ENCODE measurements at regions not wholly inside any gene's neighbourhood (a gene's known extent, or its start where the extent isn't known, plus 50 kb on each side); places are given as distances from the start of the nearest gene placed in this dataset.
"Not testable (repeated sequence)": the region's sequence is repeated elsewhere in the genome, so short reads cannot be mapped to it uniquely, and the experiment has no call there.

DNA sequence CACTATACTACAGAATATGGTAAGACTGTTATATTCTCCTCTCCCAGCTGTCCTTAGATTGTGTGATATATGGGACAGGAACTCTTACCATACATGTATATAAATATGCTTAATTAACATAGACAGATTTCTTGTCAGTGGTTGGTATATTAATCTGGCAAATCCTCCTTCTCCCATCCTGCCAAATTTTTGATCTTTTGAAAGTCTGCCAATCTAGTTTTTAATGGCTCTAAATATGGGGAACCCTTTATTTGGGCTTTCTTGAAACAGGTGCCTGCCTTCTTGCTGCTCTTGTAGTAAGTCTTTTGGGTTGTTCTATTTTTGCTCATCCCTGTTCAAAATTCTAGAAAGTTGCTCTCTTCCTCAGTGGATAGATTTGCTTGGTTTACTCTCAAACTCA lies 63.5 kb downstream of the SPATA31D1 start:
- FAIRE-seq, result no peak

DNA sequence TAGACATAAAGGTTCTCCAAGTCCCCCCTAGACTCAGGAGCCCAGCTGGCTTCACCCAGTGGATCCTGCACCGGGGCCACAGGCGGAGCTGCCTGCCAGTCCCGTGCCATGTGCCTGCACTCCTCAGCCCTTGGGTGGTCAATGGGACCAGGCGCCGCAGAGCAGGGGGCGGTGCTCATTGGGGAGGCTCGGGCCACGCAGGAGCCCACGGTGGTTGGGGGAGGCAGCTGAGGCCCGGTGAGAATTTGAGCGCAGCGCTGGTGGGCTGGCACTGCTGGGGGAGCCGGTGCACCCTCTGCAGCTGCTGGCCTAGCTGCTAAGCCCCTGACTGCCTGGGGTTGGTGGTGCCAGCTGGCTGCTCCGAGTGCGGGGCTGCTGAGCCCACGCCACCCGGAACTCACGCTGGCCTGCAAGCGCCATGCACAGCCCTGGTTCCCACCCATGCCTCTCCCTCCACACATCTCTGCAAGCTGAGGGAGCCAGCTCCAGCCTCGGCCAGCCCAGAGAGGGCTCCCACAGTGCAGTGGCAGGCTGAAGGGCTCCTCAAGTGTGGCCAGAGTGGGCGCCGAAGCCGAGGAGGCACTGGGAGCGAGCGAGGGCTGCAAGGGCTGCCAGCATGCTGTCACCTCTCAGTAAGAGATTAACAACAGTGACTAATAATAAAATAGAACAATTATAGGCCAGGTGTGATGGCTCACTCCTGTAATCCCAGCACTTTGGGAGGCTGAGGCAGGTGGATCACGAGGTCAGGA lies 65.9 kb downstream of the SPATA31D1 start:
- FAIRE-seq, result no peak

DNA sequence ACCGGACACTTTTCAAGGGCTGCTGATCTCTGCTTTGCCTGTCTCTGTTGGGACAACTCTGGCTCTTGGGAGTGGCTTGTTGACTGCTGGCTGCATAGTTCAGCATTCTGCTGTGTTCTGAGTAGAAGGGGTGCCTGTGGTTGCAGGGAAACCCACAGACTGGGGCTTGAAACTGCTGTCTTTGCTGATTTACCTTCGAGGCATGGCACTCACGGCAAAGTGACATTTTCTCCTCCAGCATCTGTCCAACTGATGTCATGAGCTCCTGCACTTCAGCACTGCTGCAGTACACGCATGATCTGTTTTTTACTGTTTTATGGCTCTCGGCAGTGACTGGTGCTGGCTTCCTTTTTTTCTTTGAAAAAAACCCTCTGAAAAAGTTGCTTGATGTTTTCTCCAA lies 69.2 kb downstream of the SPATA31D1 start:
- FAIRE-seq, result no peak

DNA sequence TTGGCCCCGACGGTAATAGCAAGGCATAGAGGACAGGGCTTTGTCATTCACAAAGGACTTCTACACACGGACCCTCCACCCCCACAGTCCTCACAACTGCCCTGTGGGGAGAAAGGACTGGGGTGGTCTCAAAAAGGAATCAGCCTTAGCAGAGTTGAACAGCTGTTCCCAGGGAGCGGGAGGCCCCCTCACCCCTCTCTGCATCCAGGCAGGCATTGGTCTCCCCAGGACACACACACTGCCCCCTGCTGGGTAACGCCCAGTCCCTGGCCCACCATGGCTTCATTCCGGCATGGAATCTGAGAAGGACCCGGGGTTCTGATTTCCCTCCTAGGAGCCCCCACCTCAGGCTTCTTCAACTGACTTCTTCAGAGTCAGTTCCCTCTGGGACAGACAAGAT lies 73.2 kb downstream of the SPATA31D1 start:
- FAIRE-seq, result not testable (repeated sequence)

DNA sequence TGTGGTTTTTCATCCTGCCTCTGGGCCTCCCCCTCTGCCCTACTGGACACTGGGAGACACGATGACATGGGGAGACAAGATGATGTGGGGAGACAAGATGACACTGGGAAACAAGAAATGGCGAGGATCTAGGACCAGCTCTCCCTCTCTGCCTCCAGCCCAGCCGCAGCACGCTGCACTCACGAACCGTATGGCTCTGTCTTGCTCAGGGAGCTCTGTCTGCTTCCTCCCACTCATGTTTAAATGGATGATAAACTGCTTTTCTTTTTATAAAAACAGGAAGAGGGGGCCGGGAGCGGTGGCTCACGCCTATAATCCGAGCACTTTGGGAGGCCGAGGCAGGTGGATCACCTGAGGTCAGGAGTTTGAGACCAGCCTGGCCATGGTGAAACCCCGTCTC lies 73.7 kb downstream of the SPATA31D1 start:
- no peak for FAIRE-seq

DNA sequence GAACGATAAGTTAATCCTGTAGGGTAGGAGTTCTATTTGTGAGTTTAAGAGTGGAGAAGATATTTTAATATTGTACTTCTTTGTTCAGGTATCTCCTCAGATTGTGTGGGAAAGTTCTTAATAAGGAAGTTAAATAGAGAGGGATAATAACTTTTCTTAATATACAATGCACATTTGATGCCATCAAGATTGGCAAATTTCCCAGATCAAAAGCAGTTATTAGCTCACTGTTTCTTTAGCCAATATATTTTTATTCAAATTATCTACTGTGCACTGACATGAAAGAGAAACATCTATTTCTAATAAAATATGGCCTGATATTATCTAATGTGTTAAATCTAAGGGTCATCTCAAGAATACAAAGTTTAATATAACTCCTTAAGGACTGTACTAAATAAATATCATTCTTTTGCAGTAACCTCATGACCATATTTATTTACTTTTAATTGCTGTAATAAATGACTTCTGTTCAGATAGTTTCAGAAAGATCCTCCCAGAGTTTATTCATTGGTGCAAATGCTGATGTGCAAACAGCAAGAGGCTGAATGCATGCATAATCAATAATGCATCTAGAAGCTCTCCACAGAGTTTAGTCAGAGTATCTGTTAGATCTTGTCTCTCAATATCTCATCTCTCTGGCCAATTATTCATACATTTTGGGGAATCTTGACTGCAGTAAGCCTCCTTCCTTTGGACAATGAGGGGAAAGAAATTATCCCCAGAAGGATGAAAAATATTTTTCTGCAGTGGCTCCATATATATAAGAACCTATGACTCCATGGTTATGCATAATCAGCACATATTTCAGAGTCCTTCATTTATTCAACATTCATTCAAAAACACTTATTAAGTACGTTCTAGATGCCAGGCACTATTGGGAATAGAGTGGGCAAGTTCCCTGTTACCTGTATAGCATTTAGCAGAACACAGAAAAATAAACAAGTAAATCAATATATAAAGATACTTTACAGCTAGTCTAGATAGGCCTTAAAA lies 85.3 kb downstream of the SPATA31D1 start:
- no peak for FAIRE-seq

DNA sequence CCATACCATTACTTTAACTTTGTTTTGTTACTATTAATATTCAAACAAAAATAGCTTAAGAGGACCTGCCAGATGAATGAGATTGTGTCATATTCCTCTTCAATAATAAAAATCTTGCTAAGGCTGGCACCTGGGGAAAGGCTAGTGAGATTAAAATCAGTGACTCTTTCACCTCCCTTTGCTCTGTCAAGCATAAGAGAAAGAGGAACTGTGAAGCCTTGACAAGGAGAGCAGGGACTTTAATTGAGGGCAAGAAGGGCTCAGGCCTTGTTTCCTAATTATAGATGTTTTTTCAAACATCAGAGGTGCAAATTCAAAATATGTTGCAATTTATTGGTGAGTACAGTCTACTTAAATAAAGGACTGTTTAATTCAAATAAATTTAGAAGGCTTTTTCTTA lies 91.7 kb downstream of the SPATA31D1 start:
- FAIRE-seq, result no peak

DNA sequence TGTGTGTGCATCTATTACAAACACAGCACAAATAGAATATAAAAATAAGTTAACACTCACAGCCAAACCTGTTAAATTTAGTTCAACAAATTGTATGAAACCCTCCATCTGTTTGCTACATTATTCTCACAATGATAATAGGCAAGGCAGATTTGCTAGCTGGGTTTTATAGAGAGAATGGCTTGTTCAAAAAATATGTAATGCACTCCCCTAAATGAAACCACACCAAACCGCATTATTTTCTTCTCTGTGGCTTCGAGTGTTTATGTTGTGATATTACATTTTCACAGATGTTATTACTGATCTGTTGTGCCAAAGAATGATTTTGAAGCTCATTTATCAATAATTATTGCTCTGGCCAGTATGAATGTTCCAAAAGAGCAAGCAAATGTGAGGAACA lies 92.9 kb downstream of the SPATA31D1 start:
- no peak for FAIRE-seq

DNA sequence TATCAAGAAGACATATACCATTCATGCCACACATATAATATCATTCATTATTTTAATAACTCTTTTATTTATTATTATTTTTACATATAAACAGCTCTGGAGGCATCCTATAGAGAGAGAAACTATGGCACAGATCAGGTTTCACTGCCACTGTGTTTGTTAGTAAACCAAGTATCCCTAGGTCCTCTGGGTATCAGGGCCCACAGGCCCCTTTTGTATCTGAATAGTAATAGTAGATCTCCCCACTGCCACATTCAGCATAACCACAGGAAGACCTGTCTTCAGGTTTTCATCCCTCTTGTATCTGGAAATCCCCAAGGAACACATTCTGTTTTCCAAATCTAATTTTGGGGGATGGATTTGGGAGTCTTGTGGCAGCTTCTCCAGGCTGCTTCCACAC lies 94.0 kb downstream of the SPATA31D1 start:
- no peak for FAIRE-seq

DNA sequence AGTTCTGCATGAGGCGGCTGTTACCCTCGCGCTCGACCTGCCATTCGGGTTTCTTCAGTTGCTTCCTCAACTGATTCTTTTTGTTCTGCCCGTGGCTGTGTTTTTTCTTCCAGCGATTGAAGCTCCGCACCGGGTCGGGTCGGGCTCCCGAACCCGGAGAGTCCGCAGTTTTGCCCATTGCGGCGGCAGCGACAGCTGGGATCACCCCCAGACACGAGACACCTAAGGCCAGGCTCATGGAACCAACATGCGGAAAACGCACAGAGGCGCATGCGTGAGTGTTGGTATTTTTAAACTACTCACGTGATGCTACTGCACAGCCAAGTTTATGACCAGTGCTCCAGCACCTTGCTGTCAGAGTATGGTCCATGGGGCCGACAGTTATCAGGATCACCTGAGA lies 100.0 kb downstream of the SPATA31D1 start:
- no peak for FAIRE-seq

DNA sequence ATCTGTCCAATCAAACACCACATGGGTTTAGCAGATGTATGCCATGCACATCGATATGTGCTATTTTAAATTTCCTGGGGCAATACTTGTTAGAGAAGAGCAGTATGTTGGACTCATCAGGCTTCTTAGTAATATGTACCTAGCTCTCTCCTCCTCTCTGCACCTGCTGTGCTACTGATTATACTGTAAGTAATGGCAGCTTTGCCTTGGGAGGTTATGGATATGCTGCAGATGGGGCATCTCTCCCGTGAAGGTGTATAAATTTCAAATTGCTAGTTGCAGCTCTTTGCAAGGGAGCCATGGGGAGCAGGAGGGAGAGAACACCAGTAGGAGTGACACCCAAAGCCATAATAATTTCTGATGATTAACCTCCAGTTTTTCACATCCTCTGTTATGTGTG lies 101.5 kb downstream of the SPATA31D1 start:
- FAIRE-seq, result no peak

DNA sequence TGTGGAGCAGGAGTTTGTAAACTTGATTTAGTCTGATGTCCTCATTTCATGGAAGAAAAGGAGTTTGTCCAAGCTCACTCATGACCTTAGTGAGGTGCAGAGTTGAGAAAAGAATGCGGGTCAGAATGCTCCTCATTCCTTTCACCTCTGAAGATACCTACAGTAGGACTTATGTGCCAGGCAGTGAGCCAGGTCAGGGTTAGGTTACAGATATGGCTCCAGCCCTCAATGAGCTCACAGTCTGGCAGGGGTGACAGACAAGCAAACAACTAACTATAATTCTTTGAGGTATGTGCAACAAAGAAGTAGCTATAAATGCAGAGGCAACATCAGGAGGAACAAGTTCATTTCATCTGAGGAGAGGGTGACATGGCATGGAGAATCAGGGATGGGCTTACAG lies 102.5 kb downstream of the SPATA31D1 start:
- FAIRE-seq, result no peak

DNA sequence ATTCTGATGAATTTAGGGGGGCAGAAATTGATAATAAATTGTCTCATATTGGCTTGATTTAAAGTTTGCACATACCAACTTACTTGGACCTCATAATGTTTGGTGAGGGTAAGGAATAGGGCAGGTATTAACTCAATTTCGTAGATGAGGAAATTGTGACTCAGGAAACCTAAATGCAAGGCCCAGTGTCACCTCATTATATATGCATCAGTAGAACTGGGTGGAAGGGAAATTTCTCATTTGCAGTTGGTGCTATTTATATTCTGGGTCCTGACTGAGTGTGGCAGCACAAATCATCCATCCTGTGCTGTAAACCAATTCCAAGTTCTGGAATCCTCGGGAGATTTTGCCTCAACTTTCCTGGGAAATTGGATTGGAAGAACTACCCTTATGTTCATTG lies 103.0 kb downstream of the SPATA31D1 start:
- FAIRE-seq, result no peak

DNA sequence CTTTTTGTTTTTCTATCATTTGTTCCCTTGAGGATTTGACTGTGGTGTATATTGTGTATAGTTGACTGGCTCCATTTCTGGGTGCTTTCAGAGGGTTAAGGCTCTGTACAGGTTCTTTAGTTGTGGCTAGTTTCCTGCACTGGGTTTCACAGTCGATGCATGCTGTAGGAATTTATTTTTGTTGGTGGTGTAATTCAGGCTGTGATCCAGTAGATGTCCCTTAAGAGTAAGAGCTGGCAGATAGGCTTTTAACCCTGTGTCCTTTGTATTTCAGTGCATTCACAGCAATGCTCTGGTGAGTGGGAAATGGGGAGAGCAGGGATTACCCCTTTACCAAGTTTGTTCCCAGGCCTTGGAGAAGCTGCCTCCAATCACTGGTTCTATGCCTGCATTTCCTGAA lies 112.9 kb downstream of the SPATA31D1 start:
- no peak for FAIRE-seq

DNA sequence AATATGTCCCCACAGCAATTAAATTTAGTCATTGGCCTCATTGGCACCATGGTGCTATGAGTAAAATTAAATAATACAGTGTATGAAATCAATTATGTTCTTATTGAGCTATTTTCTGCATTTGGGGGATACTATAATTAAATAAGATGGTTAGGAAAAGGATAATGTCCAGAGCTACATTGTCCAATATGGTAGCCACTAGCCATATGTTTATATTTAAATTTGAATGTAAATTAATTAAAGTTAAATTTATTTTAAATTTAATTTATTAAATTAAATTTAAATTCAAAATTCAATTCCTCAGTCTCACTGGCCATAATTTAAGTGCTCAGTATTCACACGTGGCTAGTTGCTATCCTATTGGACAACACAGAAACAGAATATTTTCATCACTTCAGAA lies 115.7 kb downstream of the SPATA31D1 start:
- peak; percentile 9 for FAIRE-seq

DNA sequence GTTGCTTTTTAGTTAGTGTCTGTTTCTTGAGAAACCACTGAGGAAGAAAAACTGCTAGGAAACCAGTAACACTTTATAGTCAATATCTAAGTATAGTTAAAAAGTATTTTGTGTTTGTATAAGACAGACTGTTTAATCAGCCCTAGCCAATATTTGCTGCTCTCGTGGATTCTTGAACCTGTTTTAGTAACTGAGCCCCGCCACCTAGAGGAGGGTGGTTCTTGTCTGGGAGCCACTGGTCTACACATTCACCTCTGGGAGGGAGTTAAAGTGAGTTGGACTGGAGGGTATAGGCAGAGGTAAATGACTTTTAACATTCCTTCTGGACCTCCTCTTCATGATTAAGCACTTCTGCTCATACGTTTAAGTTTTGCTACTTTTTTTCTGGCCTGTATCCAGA lies 117.2 kb downstream of the SPATA31D1 start:
- no peak for FAIRE-seq

DNA sequence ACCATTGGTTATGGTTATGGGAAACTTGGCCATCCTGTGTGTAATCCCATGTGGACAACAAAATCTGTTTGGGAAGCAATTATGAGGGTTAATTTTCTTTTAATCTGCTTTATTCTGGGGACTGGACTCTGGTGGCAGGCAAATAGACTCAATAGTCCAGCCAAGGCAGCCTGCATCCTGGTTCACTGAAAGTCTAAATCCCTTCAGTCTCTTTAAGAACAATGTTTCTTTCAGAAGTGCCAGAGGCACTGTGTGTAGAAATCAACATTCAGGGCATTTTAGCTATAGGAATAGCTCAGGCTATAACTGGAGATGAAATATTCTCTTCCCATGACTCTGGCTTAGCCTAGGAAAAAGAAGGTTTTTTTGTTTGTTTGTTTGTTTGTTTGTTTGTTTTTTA lies 118.0 kb downstream of the SPATA31D1 start:
- FAIRE-seq, result no peak

DNA sequence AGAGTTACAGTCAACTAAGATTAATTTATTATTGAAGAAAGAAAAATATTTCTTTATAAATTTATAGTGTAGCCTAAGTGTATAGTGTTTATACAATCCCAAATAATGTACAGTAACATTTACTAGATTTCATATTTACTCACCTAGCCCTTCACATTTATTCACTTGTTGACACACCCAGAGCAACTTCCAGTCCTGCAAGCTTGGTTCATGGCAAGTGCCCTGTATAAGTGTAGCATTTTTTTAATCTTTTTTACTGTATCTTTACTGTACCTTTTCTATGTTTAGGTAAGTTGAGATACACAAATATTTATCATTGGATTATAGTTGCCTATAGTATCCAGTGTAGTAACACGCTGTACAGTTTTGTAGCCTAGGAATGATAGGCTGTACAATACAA lies 119.9 kb downstream of the SPATA31D1 start:
- FAIRE-seq, result no peak

DNA sequence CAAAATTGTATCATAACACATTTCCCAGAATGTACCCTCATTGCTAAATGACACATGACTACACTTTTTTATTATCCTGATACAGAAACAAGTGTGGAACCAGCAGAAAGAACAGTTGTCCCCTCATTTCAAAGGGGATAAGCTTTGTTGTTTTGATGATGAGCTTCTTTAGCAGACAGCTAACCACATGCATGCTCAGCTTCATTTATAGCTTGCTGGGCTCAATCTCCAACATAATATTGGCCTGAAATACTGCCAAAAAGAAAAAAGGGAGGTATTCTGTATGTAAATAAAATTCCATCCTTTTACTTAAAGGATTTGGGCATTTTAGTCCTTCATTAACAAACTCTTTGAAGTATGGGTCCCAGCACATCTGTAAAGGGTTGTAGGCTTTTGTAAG lies 120.4 kb downstream of the SPATA31D1 start:
- FAIRE-seq, result no peak

DNA sequence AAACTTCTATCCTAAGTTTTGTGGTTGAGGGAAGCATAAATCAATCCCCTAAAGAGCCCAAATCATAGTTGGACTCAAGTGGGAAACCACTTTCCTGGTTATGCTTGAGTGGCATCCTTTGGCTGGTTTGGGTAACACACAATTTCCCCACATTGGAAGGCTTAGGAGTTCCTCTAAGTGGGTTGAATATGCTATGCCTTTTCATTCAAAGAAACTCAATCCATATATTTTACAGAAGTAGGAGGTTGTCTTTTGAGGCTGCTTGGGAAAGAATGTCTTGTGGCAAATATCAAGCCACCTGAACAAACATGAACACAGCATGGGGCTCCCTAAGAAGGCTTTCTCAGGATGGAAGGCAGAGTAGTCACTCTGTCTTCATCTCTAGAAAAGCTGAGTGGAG lies 121.1 kb downstream of the SPATA31D1 start:
- no peak for FAIRE-seq

DNA sequence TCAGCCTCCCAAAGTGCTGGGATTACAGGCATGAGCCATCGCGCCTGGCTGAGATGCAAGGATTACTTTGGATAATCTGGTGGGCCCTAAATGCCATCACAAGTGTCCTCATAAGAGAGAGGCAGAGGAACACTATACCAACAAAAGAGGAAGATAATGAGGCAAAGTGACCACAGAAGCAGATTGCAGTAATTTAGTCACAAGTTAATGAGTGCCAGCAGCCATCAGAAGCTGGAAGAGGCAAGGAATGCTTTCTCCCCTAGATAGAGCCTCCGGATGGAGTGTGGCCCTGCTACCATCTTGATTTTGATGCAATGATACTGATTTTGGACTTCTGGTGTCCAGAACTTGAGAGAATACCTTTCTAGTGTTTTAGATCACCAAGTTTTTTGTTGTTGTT lies 122.3 kb downstream of the SPATA31D1 start:
- no peak for FAIRE-seq

DNA sequence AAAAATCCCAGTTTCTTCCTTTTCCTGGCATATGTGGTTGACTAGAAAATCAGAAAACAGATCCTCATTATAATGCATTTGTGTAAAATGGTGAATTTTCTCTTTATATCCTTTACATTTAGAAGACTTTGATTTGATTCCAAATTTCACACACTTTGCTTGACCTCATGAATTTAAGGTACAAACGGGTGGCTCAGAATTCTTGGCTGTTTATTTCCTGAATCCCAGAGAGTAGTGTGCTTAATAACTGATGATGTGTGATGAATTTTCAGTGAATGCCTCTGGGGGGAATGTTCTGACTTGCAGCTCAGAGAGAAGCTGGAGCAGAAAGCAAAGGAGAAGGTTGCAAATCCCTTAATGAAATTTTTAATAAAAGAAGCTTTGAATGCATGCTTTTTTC lies 126.8 kb downstream of the SPATA31D1 start:
- FAIRE-seq, result no peak

DNA sequence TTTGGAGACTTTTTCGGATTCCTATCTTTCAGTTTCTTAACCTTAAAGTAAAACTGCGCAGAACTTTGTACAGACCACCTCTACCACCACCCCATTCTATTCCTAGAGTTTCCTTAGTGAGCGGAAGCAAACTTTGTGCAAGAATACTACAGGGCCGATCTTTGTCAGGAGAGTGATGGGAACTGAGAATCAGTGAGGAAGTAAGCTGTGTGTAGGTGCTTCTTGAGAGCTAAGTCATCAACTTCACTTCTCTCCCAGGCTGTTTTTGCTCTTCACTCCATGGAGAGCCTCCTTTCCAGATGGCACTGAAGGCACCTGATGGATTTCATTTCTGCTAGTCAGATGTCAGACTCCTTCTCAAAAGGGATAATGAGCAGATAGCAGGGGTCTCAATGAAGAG lies 127.3 kb downstream of the SPATA31D1 start:
- FAIRE-seq, result no peak

DNA sequence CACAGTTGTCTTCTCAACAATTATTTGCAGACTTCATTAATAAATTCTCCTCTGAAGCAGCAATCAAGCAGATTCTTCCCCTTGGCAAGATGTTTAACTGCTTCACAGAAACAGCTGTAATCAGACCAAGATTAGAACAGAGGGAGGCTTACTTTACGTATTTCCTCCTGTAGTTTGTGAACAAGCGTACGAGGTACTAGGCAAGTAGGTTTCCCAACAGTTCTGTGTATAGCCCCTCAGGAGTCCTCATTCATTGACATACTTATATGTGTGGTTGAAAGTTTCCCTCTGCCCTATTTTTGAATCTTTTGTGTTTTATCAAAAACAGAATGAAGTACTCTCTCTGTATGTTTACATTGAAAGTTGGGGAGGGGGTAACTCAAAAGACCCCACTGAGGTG lies 128.0 kb downstream of the SPATA31D1 start:
- no peak for FAIRE-seq

Measured in islet of Langerhans (tissue), 1 donor.